ENCODE measurements at regions not wholly inside any gene's neighbourhood (a gene's known extent, or its start where the extent isn't known, plus 50 kb on each side); places are given as distances from the start of the nearest gene placed in this dataset.

- TF ChIP-seq CTCF (conservative IDR thresholded peaks at IDR 0.05 in 1 of 2, IDR thresholded peaks at IDR 0.05 in 1 of 2; ENCODE audit: low read depth in 1 of 2, low read length in 2 of 2) (no peak), EZH2 (IDR thresholded peaks at IDR 0.05; ENCODE audit: low read length, missing control alignments) (no peak)
Measured at GRCh38 chrX:144901521-144901920, 345.8 kb upstream of the SPANXN1 start.

Measured in fibroblast of lung (primary cell).